Vagina (tissue), 2 donors: ENCODE measurements at regions not wholly inside any gene's neighbourhood (a gene's known extent, or its start where the extent isn't known, plus 50 kb on each side); places are given as distances from the start of the nearest gene placed in this dataset.

Experiments
- CTCF ChIP-seq, 3 experiments: fragments of 450-650 bp in 2 of 3; fragments of 200-600 bp in 1 of 3; sonication (generic) in 1 of 3; IDR thresholded peaks; one replicate each; pipeline ENCODE4 v1.5.1; 2017 to 2019; ENCODE audit warnings: antibody characterized with exemption in 3 of 3, mild to moderate bottlenecking in 2 of 3, moderate library complexity in 2 of 3
- POLR2AphosphoS5 ChIP-seq, 2 donors: sonication (generic); formaldehyde crosslinking; IDR thresholded peaks; one replicate each; pipeline ENCODE4 v1.9.0; 2017; ENCODE audit warnings: antibody characterized with exemption in 2 of 2, mild to moderate bottlenecking in 2 of 2, low read depth in 1 of 2; ENCODE audit not compliant: insufficient read depth in 1 of 2

GRCh38 chr20:19081937-19082336 lies 130.5 kb upstream of the SLC24A3 start:
- TF ChIP-seq POLR2AphosphoS5 (IDR thresholded peaks at IDR 0.05; ENCODE audit: insufficient read depth in 1 of 2, low read depth in 1 of 2) (no peak), CTCF (IDR thresholded peaks at IDR 0.05) (no peak)
